Suprapubic skin (tissue), 3 donors: ENCODE measurements at regions not wholly inside any gene's neighbourhood (a gene's known extent, or its start where the extent isn't known, plus 50 kb on each side); places are given as distances from the start of the nearest gene placed in this dataset.

ENCODE experiments used
- EP300 ChIP-seq: sonication (generic); formaldehyde crosslinking; IDR thresholded peaks from one replicate; pipeline ENCODE4 v1.6.1; 2017; ENCODE audit warnings: antibody characterized with exemption
- POLR2A ChIP-seq, 2 donors: fragments of 450-650 bp; IDR thresholded peaks; one replicate each; pipeline ENCODE4 v1.6.1; 2017; ENCODE audit warnings: antibody characterized with exemption in 2 of 2, mild to moderate bottlenecking in 2 of 2, moderate library complexity in 2 of 2
- TF ChIP-seq, protein P1 (sequence below), 2 donors: fragments of 200-600 bp in 1 of 2; fragments of 450-650 bp in 1 of 2; sonication (generic) in 1 of 2; IDR thresholded peaks; one replicate each; pipeline ENCODE4 v1.5.1; 2016 to 2019; ENCODE audit warnings: antibody characterized with exemption in 2 of 2, mild to moderate bottlenecking in 1 of 2, moderate library complexity in 1 of 2

DNA sequence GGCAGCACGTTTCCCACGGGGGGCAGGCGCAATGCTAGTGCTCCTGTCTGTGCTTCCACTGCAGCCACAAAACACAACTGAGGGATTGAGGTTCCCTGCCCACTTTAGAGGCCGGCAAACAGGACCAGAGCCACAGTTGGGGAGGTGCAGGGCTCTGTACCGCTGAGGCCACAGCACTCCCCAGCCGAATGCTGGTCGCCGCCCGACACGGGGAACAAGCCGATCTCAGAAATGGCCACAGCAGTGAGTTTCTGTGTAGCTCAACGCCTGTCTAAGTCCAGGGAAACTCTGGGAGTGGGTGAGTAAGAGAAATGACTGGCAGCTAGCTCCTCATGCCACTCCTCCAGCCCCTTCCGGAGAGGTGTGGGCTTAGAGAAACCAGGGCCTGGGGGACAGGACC is 194.0 kb upstream of the VWC2 start:
- TF ChIP-seq, protein P1, sequence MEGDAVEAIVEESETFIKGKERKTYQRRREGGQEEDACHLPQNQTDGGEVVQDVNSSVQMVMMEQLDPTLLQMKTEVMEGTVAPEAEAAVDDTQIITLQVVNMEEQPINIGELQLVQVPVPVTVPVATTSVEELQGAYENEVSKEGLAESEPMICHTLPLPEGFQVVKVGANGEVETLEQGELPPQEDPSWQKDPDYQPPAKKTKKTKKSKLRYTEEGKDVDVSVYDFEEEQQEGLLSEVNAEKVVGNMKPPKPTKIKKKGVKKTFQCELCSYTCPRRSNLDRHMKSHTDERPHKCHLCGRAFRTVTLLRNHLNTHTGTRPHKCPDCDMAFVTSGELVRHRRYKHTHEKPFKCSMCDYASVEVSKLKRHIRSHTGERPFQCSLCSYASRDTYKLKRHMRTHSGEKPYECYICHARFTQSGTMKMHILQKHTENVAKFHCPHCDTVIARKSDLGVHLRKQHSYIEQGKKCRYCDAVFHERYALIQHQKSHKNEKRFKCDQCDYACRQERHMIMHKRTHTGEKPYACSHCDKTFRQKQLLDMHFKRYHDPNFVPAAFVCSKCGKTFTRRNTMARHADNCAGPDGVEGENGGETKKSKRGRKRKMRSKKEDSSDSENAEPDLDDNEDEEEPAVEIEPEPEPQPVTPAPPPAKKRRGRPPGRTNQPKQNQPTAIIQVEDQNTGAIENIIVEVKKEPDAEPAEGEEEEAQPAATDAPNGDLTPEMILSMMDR (IDR thresholded peaks at IDR 0.05), result no peak
- no peak for TF ChIP-seq EP300
- no peak for TF ChIP-seq POLR2A (IDR thresholded peaks at IDR 0.05)
